NCI-H226 (cell line): ENCODE measurements at regions not wholly inside any gene's neighbourhood (a gene's known extent, or its start where the extent isn't known, plus 50 kb on each side); places are given as distances from the start of the nearest gene placed in this dataset.

Experiments
- DNase-seq: peaks from one replicate; pipeline ENCODE4 v3.0.0-alpha.2; 2015

- DNase-seq, result no peak
Observed at GRCh38 chr16:61313931-61314330, 722.3 kb downstream of the CDH8 start.

GRCh38 chr16:61309386-61309785 lies 726.9 kb downstream of the CDH8 start:
- DNase-seq, result no peak

GRCh38 chr16:61306204-61306603 lies 730.0 kb downstream of the CDH8 start:
- DNase-seq, result no peak

- no peak for DNase-seq
Observed at GRCh38 chr16:61296814-61297213, 739.4 kb downstream of the CDH8 start.

GRCh38 chr16:61296305-61296704 lies 739.9 kb downstream of the CDH8 start:
- DNase-seq, result no peak

GRCh38 chr16:61295311-61295710 lies 740.9 kb downstream of the CDH8 start:
- no peak for DNase-seq

- DNase-seq, result no peak
Observed at GRCh38 chr16:61289141-61289540, 747.1 kb downstream of the CDH8 start.

GRCh38 chr16:61277849-61278248 lies 758.4 kb downstream of the CDH8 start:
- no peak for DNase-seq

GRCh38 chr16:61274211-61274610 lies 762.0 kb downstream of the CDH8 start:
- DNase-seq, result no peak

- no peak for DNase-seq
Observed at GRCh38 chr16:61270726-61271125, 765.5 kb downstream of the CDH8 start.

- DNase-seq, result no peak
Observed at GRCh38 chr16:61263400-61263799, 772.8 kb downstream of the CDH8 start.

- no peak for DNase-seq
Observed at GRCh38 chr16:61261315-61261714, 774.9 kb downstream of the CDH8 start.

- DNase-seq, result no peak
Observed at GRCh38 chr16:61246592-61246991, 789.6 kb downstream of the CDH8 start.

GRCh38 chr16:61243954-61244353 lies 792.3 kb downstream of the CDH8 start:
- no peak for DNase-seq

GRCh38 chr16:61237884-61238485 lies 798.3 kb downstream of the CDH8 start:
- no peak for DNase-seq

GRCh38 chr16:61233713-61234112 lies 802.5 kb downstream of the CDH8 start:
- DNase-seq, result no peak

- no peak for DNase-seq
Observed at GRCh38 chr16:61228371-61228770, 807.9 kb downstream of the CDH8 start.

- DNase-seq, result no peak
Observed at GRCh38 chr16:61215605-61216004, 820.6 kb downstream of the CDH8 start.

- DNase-seq, result no peak
Observed at GRCh38 chr16:61214780-61215179, 821.5 kb downstream of the CDH8 start.

GRCh38 chr16:61210076-61210475 lies 826.2 kb downstream of the CDH8 start:
- DNase-seq, result no peak

GRCh38 chr16:61195006-61195405 lies 841.2 kb downstream of the CDH8 start:
- DNase-seq, result no peak

- DNase-seq, result no peak
Observed at GRCh38 chr16:61194573-61194972, 841.7 kb downstream of the CDH8 start.

- no peak for DNase-seq
Observed at GRCh38 chr16:61182391-61182790, 853.8 kb downstream of the CDH8 start.

- DNase-seq, result no peak
Observed at GRCh38 chr16:61181982-61182381, 854.3 kb downstream of the CDH8 start.

- no peak for DNase-seq
Observed at GRCh38 chr16:61179561-61179960, 856.7 kb downstream of the CDH8 start.

- no peak for DNase-seq
Observed at GRCh38 chr16:61165797-61166196, 870.4 kb downstream of the CDH8 start.
